Lung (tissue), 11 donors: ENCODE measurements at regions not wholly inside any gene's neighbourhood (a gene's known extent, or its start where the extent isn't known, plus 50 kb on each side); places are given as distances from the start of the nearest gene placed in this dataset.
A peak's percentile ranks its signal among the peaks of the same experiment; 100 is the strongest.
"Not testable (repeated sequence)": the region's sequence is repeated elsewhere in the genome, so short reads cannot be mapped to it uniquely, and the experiment has no call there.

Experiments used
- ATAC-seq: fragments of 200-7000 bp; cut with Tn5 transposase; one replicate; pipeline ENCODE4 v1.9.1; 2020; ENCODE audit warnings: moderate number of reproducible peaks; ENCODE audit not compliant: insufficient read depth, low FRiP score
- DNase-seq, 3 donors: peaks; one replicate each; pipeline ENCODE4 v3.0.0-alpha.2; 2013 to 2017
- H3K27ac ChIP-seq, 2 donors: one replicate each; pipeline ENCODE4 v1.5.1; 2013; ENCODE audit warnings: mild to moderate bottlenecking in 2 of 2, moderate library complexity in 2 of 2, control low read depth in 1 of 2, inconsistent platforms in 1 of 2, low read depth in 1 of 2, low read length in 1 of 2
- H3K27me3 ChIP-seq, 3 donors: one replicate each; pipeline ENCODE4 v1.5.1; 2013; ENCODE audit warnings: low read length in 2 of 3; ENCODE audit not compliant: control insufficient read depth in 3 of 3, insufficient read depth in 3 of 3
- H3K36me3 ChIP-seq, 4 donors: one replicate each; pipeline ENCODE4 v1.5.1; 2013; ENCODE audit warnings: low read length in 4 of 4, mild to moderate bottlenecking in 1 of 4, moderate library complexity in 1 of 4; ENCODE audit not compliant: control insufficient read depth in 4 of 4, insufficient read depth in 4 of 4
- H3K4me1 ChIP-seq, 5 donors: one replicate each; pipeline ENCODE4 v1.5.1; 2013; ENCODE audit warnings: low read length in 5 of 5, mild to moderate bottlenecking in 2 of 5, moderate library complexity in 1 of 5; ENCODE audit not compliant: control insufficient read depth in 5 of 5, insufficient read depth in 5 of 5
- H3K4me3 ChIP-seq: one replicate; pipeline ENCODE4 v1.5.1; 2013; ENCODE audit warnings: mild to moderate bottlenecking, control low read depth, moderate library complexity
- H3K9ac ChIP-seq, 2 donors: one replicate each; pipeline ENCODE4 v1.5.1; 2013; ENCODE audit warnings: low read length in 2 of 2, control low read depth in 1 of 2; ENCODE audit not compliant: insufficient read depth in 1 of 2
- H3K9me3 ChIP-seq, 4 donors: one replicate each; pipeline ENCODE4 v1.5.1; 2013; ENCODE audit warnings: low read length in 3 of 4, mild to moderate bottlenecking in 1 of 4, moderate library complexity in 1 of 4; ENCODE audit not compliant: control insufficient read depth in 4 of 4, insufficient read depth in 3 of 4
- WGBS, 2 donors: extraction: QIAGEN DNeasy Blood & Tissue Kit; methylation state at CpG; one replicate each; pipeline ENCODE4 v1.1.7; 2013; 5-methylcytosine and 5-hydroxymethylcytosine counted together
- TF ChIP-seq, protein P1 (sequence below): IDR thresholded peaks from 2 replicates; pipeline ENCODE4 v1.5.1; 2012; ENCODE audit warnings: mild to moderate bottlenecking; ENCODE audit errors: control extremely low read depth, extremely low read depth
- donor health status: control.
- donor health status: control.
- donor health status: Bipolar disorder and iron deficiency.
- donor health status: healthy.
- donor health status: DM: yes; HTN: yes; CAD: no.

DNA sequence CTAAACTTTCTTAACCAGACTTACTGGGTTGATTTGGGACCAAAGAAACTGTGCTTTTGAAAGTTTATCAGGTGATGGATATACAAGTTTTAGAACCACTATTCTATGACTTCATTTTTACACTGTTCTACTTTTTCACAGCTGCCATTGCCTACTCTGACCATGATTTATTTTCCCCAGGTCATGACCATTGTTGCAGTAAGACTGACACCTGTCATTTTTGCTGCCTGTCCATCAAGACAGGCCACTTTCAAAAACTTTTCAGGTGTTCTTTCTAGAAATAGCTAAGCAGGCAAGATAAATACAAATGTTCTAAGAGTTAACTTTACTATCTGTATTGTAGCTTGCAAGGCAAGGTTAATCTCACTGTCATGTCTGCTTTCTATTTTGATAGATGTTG, 147.9 kb upstream of the SEMA3C start:
- Histone ChIP-seq H3K9me3 (no peaks in the 10 kb centered on the region), H3K27ac (no peak overlapping the region), H3K4me3 (no peak overlapping the region), H3K4me1 (peaks cover 0 to 19% (median 5%) of the 10 kb centered on the region in 5 donors), H3K27me3 (no peaks in the 10 kb centered on the region), H3K36me3 (no peaks in the 10 kb centered on the region), H3K9ac (no peak overlapping the region)
- ATAC-seq, result no peak
- no peak for DNase-seq
- TF ChIP-seq, protein P1, sequence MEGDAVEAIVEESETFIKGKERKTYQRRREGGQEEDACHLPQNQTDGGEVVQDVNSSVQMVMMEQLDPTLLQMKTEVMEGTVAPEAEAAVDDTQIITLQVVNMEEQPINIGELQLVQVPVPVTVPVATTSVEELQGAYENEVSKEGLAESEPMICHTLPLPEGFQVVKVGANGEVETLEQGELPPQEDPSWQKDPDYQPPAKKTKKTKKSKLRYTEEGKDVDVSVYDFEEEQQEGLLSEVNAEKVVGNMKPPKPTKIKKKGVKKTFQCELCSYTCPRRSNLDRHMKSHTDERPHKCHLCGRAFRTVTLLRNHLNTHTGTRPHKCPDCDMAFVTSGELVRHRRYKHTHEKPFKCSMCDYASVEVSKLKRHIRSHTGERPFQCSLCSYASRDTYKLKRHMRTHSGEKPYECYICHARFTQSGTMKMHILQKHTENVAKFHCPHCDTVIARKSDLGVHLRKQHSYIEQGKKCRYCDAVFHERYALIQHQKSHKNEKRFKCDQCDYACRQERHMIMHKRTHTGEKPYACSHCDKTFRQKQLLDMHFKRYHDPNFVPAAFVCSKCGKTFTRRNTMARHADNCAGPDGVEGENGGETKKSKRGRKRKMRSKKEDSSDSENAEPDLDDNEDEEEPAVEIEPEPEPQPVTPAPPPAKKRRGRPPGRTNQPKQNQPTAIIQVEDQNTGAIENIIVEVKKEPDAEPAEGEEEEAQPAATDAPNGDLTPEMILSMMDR, result no peak

DNA sequence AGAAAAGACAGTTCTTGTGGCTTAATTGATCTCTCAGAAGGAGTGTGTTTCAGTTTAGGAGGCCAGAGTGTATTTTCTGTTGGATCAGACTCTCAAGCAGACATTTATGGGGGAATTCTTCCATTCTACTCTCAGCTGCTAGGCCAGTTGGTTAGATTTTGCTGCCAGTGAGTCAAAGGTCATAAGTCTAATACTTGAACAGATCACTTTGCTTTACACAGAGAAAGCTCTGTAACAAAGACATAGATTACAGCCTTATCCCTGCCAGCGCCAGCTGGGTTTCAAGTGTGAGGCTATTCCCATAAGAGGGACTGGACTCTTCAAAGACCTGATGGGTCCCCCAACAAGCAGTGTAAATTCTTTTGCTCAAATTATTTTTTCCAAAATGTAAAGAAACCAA, 145.6 kb upstream of the SEMA3C start:
- TF ChIP-seq, protein P1, result no peak

DNA sequence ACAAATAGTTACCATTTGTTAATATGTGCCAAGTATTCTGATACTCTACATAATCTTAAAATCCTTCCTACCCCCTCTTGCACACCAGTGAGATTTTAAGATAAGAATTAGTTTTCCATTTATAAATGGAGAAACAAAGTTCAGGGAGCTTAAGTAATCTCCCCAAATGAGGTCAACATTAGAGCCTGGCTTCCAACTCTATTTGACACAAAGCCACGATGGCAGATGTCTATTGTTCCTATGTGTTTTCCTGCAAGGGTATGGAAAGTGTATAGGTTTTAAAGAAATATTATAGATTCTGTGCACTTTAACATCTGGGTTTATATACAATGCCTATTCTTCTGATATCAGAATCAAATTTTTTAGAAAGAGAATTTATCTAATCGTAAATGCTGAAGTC, 143.9 kb upstream of the SEMA3C start:
- H3K4me1 ChIP-seq, result peaks cover 0 to 19% (median 5%) of the 10 kb centered on the region in 5 donors
- no peak overlapping the region for H3K27ac ChIP-seq
- H3K36me3 ChIP-seq, result no peaks in the 10 kb centered on the region
- H3K27me3 ChIP-seq, result no peaks in the 10 kb centered on the region
- no peak overlapping the region for H3K9ac ChIP-seq
- TF ChIP-seq, protein P1, result no peak
- DNase-seq (peak in 1 of 3 donors; percentile 38), ATAC-seq (no peak)
- no peaks in the 10 kb centered on the region for H3K9me3 ChIP-seq
- no peak overlapping the region for H3K4me3 ChIP-seq
- 58 to 81% methylated on average over 2 of the region's 2 CpGs for WGBS, 2 donors

More for the DNA sequence above, 145.6 kb upstream of the SEMA3C start:
- DNase-seq (peak; percentile 17 to 74 (median 68)), ATAC-seq (no peak)
- whole genome bisulfite sequencing, 2 donors, result 87 to 91% methylated on average over 1 of the region's 1 CpG
- Histone ChIP-seq H3K27ac (no peak overlapping the region), H3K4me1 (peaks cover 0 to 19% (median 5%) of the 10 kb centered on the region in 5 donors), H3K4me3 (no peak overlapping the region), H3K9ac (no peak overlapping the region), H3K9me3 (no peaks in the 10 kb centered on the region), H3K27me3 (no peaks in the 10 kb centered on the region), H3K36me3 (no peaks in the 10 kb centered on the region)

DNA sequence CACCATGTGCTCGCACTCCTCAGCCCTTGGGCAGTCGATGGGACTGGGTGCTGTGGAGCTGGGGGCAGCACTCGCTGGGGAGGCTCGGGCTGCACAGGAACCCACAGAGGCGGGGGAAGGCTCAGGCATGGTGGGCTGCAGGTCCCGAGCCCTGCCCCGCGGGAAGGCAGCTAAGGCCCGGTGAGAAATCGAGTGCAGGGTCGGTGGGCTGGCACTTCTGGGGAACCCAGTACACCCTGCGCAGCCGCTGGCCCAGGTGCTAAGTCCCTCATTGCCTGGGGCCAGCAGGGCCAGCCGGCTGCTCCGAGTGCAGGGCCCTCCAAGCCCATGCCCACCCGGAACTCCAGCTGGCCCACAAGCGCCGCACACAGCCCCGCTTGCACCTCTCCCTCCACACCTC, 138.6 kb upstream of the SEMA3C start:
- not testable (repeated sequence) for H3K27me3 ChIP-seq, H3K4me1 ChIP-seq, H3K36me3 ChIP-seq, DNase-seq, H3K9ac ChIP-seq, H3K9me3 ChIP-seq, H3K27ac ChIP-seq, ATAC-seq, H3K4me3 ChIP-seq
- WGBS, 2 donors, result 91 to 98% methylated on average over 9 to 19 of the region's 19 CpGs
